ENCODE measurements at regions not wholly inside any gene's neighbourhood (a gene's known extent, or its start where the extent isn't known, plus 50 kb on each side); places are given as distances from the start of the nearest gene placed in this dataset.

DNA sequence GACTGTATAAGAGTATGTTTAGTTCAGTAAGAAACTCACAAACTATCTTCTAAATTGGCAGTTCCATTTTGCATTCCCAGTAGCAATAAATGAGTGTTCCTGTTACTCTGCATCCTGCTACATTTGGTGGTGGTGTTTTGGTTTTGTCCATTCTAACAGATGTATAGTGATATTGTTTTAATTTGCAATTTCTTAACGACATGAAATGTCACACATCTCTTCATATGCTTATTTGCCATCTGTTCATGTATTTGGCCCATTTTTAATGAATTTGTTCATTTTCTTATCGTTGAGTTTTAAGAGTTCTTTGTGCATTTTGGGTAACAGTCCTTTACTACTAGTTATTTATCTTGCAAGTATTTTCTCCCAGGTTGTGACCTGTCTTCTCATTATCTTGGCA lies 232.2 kb downstream of the TMA16 start:
- Histone ChIP-seq H3K9ac (ENCODE audit: low read length) (no peak overlapping the region), H3K79me2 (replicated peaks; ENCODE audit: insufficient read depth, low read length) (no peaks in the 10 kb centered on the region), H3K4me2 (ENCODE audit: low read length) (no peak overlapping the region)

DNA sequence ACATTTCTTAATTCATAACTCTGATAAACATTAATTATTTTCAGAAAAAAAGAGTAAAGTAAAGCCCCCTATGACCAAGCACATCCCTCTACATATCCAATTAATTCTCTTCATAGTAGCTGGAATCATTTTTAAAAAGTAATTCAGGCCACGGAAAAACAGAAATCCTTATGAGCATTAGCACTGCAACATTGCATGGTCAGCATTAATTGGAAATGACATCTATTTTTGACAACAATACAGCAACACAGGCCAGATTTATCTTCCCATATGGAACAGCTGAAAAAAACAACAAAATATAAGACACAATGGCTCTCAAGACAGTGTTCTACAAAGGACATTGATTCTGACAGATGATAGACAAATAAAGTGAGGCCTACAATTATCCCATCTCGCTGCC lies 236.6 kb downstream of the TMA16 start:
- H3K4me3 ChIP-seq (ENCODE audit: low read length), result no peak overlapping the region
- TF ChIP-seq POLR2AphosphoS5 (IDR thresholded peaks at IDR 0.05) (no peak), EZH2 (IDR thresholded peaks at IDR 0.05; ENCODE audit: borderline replicate concordance, insufficient read depth, low read length, poor library complexity, severe bottlenecking) (no peak), TAF1 (IDR thresholded peaks at IDR 0.05; ENCODE audit: low read depth) (no peak), EP300 (conservative IDR thresholded peaks at IDR 0.05; ENCODE audit: poor library complexity, severe bottlenecking) (peak; percentile 49), MXI1 (conservative IDR thresholded peaks at IDR 0.05; ENCODE audit: poor library complexity, severe bottlenecking) (no peak), REST (IDR thresholded peaks at IDR 0.05; ENCODE audit: borderline replicate concordance) (no peak)
- H3K36me3 ChIP-seq (ENCODE audit: insufficient read depth, low read length), result no peaks in the 10 kb centered on the region
- H3K4me2 ChIP-seq (ENCODE audit: low read length), result no peak overlapping the region
- no peaks in the 10 kb centered on the region for H4K20me1 ChIP-seq (ENCODE audit: insufficient read depth)
- no peak overlapping the region for H2AFZ ChIP-seq (ENCODE audit: low read depth, low read length)
- H3K27ac ChIP-seq (ENCODE audit: low read length), result no peak overlapping the region
- H3F3A ChIP-seq (ENCODE audit: insufficient read depth, low read length, poor library complexity, severe bottlenecking), result no peaks in the 10 kb centered on the region
- H3K9ac ChIP-seq (ENCODE audit: low read length), result no peak overlapping the region
- H3K9me2 ChIP-seq (ENCODE audit: insufficient read depth, low read length), result no peaks in the 10 kb centered on the region
- H3K79me2 ChIP-seq (replicated peaks; ENCODE audit: insufficient read depth, low read length), result no peaks in the 10 kb centered on the region
- no peaks in the 10 kb centered on the region for H3K9me3 ChIP-seq (ENCODE audit: low read length)
- H3K27me3 ChIP-seq (ENCODE audit: insufficient read depth, low read depth, low read length), result no peaks in the 10 kb centered on the region

More for the DNA sequence above, 232.2 kb downstream of the TMA16 start:
- Histone ChIP-seq H3K27ac (ENCODE audit: low read length) (no peak overlapping the region), H3K27me3 (ENCODE audit: insufficient read depth, low read depth, low read length) (no peaks in the 10 kb centered on the region), H3K4me3 (ENCODE audit: low read length) (no peak overlapping the region), H3K9me3 (ENCODE audit: low read length) (no peaks in the 10 kb centered on the region), H2AFZ (ENCODE audit: low read depth, low read length) (no peak overlapping the region), H3K9me2 (ENCODE audit: insufficient read depth, low read length) (no peaks in the 10 kb centered on the region), H4K20me1 (ENCODE audit: insufficient read depth) (no peaks in the 10 kb centered on the region), H3F3A (ENCODE audit: insufficient read depth, low read length, poor library complexity, severe bottlenecking) (no peaks in the 10 kb centered on the region), H3K36me3 (ENCODE audit: insufficient read depth, low read length) (no peaks in the 10 kb centered on the region)
- TF ChIP-seq MXI1 (conservative IDR thresholded peaks at IDR 0.05; ENCODE audit: poor library complexity, severe bottlenecking) (no peak), REST (IDR thresholded peaks at IDR 0.05; ENCODE audit: borderline replicate concordance) (no peak), TAF1 (IDR thresholded peaks at IDR 0.05; ENCODE audit: low read depth) (no peak), EP300 (conservative IDR thresholded peaks at IDR 0.05; ENCODE audit: poor library complexity, severe bottlenecking) (no peak), POLR2AphosphoS5 (IDR thresholded peaks at IDR 0.05) (no peak), SMC3 (conservative IDR thresholded peaks at IDR 0.05; ENCODE audit: poor library complexity) (no peak), EZH2 (IDR thresholded peaks at IDR 0.05; ENCODE audit: borderline replicate concordance, insufficient read depth, low read length, poor library complexity, severe bottlenecking) (no peak), RAD21 (conservative IDR thresholded peaks at IDR 0.05) (no peak)
- TF ChIP-seq, protein P1, sequence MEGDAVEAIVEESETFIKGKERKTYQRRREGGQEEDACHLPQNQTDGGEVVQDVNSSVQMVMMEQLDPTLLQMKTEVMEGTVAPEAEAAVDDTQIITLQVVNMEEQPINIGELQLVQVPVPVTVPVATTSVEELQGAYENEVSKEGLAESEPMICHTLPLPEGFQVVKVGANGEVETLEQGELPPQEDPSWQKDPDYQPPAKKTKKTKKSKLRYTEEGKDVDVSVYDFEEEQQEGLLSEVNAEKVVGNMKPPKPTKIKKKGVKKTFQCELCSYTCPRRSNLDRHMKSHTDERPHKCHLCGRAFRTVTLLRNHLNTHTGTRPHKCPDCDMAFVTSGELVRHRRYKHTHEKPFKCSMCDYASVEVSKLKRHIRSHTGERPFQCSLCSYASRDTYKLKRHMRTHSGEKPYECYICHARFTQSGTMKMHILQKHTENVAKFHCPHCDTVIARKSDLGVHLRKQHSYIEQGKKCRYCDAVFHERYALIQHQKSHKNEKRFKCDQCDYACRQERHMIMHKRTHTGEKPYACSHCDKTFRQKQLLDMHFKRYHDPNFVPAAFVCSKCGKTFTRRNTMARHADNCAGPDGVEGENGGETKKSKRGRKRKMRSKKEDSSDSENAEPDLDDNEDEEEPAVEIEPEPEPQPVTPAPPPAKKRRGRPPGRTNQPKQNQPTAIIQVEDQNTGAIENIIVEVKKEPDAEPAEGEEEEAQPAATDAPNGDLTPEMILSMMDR (IDR thresholded peaks at IDR 0.05; ENCODE audit: poor library complexity, severe bottlenecking), result no peak
